H9 (cell line): ENCODE measurements at regions not wholly inside any gene's neighbourhood (a gene's known extent, or its start where the extent isn't known, plus 50 kb on each side); places are given as distances from the start of the nearest gene placed in this dataset.

Source experiments
- DNase-seq: peaks from one replicate; pipeline ENCODE4 v3.0.0-alpha.2; 2017
- H2AFZ ChIP-seq: one replicate; pipeline ENCODE4 v1.6.1; 2013; ENCODE audit warnings: mild to moderate bottlenecking, low read length, control low read depth, moderate library complexity
- H2AK5ac ChIP-seq: 2 replicates; pipeline ENCODE4 v1.6.1; 2013; ENCODE audit warnings: low read length, control low read depth, mixed read lengths; ENCODE audit not compliant: insufficient read length
- H2BK120ac ChIP-seq: one replicate; pipeline ENCODE4 v1.6.1; 2013; ENCODE audit warnings: low read depth, mild to moderate bottlenecking, low read length, control low read depth, inconsistent platforms; ENCODE audit not compliant: poor library complexity, severe bottlenecking
- H2BK12ac ChIP-seq: 2 replicates; pipeline ENCODE4 v1.6.1; 2013; ENCODE audit warnings: low read length, control low read depth, mixed read lengths, low read depth; ENCODE audit not compliant: insufficient read length
- H2BK15ac ChIP-seq: 2 replicates; pipeline ENCODE4 v1.6.1; 2013; ENCODE audit warnings: low read depth, low read length, control low read depth
- H2BK20ac ChIP-seq: one replicate; pipeline ENCODE4 v1.6.1; 2013; ENCODE audit warnings: low read depth, mild to moderate bottlenecking, low read length, control low read depth, inconsistent platforms; ENCODE audit not compliant: poor library complexity, severe bottlenecking
- H2BK5ac ChIP-seq: 2 replicates; pipeline ENCODE4 v1.6.1; 2013; ENCODE audit warnings: low read length, control low read depth, mixed read lengths; ENCODE audit not compliant: insufficient read length
- H3K14ac ChIP-seq: 2 replicates; pipeline ENCODE4 v1.6.1; 2013; ENCODE audit warnings: low read length, control low read depth; ENCODE audit not compliant: insufficient read depth
- H3K18ac ChIP-seq: 2 replicates; pipeline ENCODE4 v1.6.1; 2013; ENCODE audit warnings: low read depth, mild to moderate bottlenecking, mixed read lengths, low read length, control low read depth; ENCODE audit not compliant: insufficient read length
- H3K23ac ChIP-seq: 2 replicates; pipeline ENCODE4 v1.6.1; 2013; ENCODE audit warnings: low read length, control low read depth, mixed read lengths, low read depth; ENCODE audit not compliant: insufficient read length
- H3K23me2 ChIP-seq: 2 replicates; pipeline ENCODE4 v1.6.1; 2013; ENCODE audit warnings: low read depth, mild to moderate bottlenecking, mixed read lengths, low read length, control low read depth; ENCODE audit not compliant: insufficient read length, poor library complexity, severe bottlenecking
- H3K27ac ChIP-seq: 2 replicates; pipeline ENCODE4 v1.5.1; 2013; ENCODE audit warnings: low read length, control low read depth, mixed read lengths, low read depth; ENCODE audit not compliant: insufficient read length
- H3K27me3 ChIP-seq: 2 replicates; pipeline ENCODE4 v1.6.1; 2013; ENCODE audit warnings: low read length, control low read depth, inconsistent platforms; ENCODE audit not compliant: insufficient read depth
- H3K4ac ChIP-seq: 2 replicates; pipeline ENCODE4 v1.6.1; 2013; ENCODE audit warnings: low read depth, mild to moderate bottlenecking, control low read depth, inconsistent platforms, low read length, moderate library complexity
- H3K4me1 ChIP-seq: 2 replicates; pipeline ENCODE4 v1.6.1; 2013; ENCODE audit warnings: low read length, control low read depth, inconsistent platforms; ENCODE audit not compliant: insufficient read depth
- H3K4me2 ChIP-seq: 2 replicates; pipeline ENCODE4 v1.6.1; 2013; ENCODE audit warnings: low read length, control low read depth, mixed read lengths; ENCODE audit not compliant: insufficient read length, insufficient read depth
- H3K56ac ChIP-seq: 2 replicates; pipeline ENCODE4 v1.6.1; 2013; ENCODE audit warnings: low read depth, mild to moderate bottlenecking, mixed read lengths, low read length, control low read depth; ENCODE audit not compliant: insufficient read length
- H3K79me1 ChIP-seq: 2 replicates; pipeline ENCODE4 v1.6.1; 2013; ENCODE audit warnings: low read depth, mild to moderate bottlenecking, moderate library complexity, low read length, control low read depth, inconsistent platforms; ENCODE audit not compliant: insufficient read depth, poor library complexity, severe bottlenecking
- H3K79me2 ChIP-seq: 2 replicates; pipeline ENCODE4 v1.6.1; 2013; ENCODE audit warnings: low read length, control low read depth, inconsistent platforms; ENCODE audit not compliant: insufficient read depth
- H3K9ac ChIP-seq: 2 replicates; pipeline ENCODE4 v1.6.1; 2013; ENCODE audit warnings: low read length, control low read depth, mixed read lengths; ENCODE audit not compliant: insufficient read length; ENCODE audit errors: extremely low read depth
- H3K9me3 ChIP-seq: one replicate; pipeline ENCODE4 v1.6.1; 2013; ENCODE audit warnings: low read depth, low read length, inconsistent platforms; ENCODE audit not compliant: control insufficient read depth
- H3T11ph ChIP-seq: one replicate; pipeline ENCODE4 v1.6.1; 2013; ENCODE audit warnings: mild to moderate bottlenecking, low read length, control low read depth, inconsistent platforms
- H4K20me1 ChIP-seq: one replicate; pipeline ENCODE4 v1.6.1; 2013; ENCODE audit not compliant: control insufficient read depth, insufficient read length, insufficient read depth
- H4K5ac ChIP-seq: 2 replicates; pipeline ENCODE4 v1.6.1; 2013; ENCODE audit warnings: low read depth, mild to moderate bottlenecking, mixed read lengths, low read length, control low read depth; ENCODE audit not compliant: insufficient read length
- H4K8ac ChIP-seq: replicated peaks from 2 replicates; pipeline ENCODE4 v1.6.1; 2013; ENCODE audit warnings: low read length, control low read depth, mixed read lengths, low read depth; ENCODE audit not compliant: insufficient read length
- H4K91ac ChIP-seq: 2 replicates; pipeline ENCODE4 v1.6.1; 2013; ENCODE audit warnings: low read depth, mild to moderate bottlenecking, moderate library complexity, mixed read lengths, low read length, control low read depth; ENCODE audit not compliant: insufficient read length
- H3K27ac Mint-ChIP-seq, 3 experiments: 2 replicates in 2 of 3; 3 replicates in 1 of 3; pipeline ENCODE4 v1.8.0; 2020 to 2021; ENCODE audit warnings: mixed read lengths in 3 of 3, mild to moderate bottlenecking in 1 of 3, moderate library complexity in 1 of 3
- H3K27me3 Mint-ChIP-seq: 2 replicates; pipeline ENCODE4 v1.8.0; 2021; ENCODE audit warnings: low read depth, mild to moderate bottlenecking, moderate library complexity, mixed read lengths
- H3K36me3 Mint-ChIP-seq, 3 experiments: 2 replicates in 2 of 3; 3 replicates in 1 of 3; pipeline ENCODE4 v1.8.0; 2020 to 2021; ENCODE audit warnings: low read depth in 3 of 3, mixed read lengths in 3 of 3; ENCODE audit not compliant: insufficient read depth in 1 of 3
- H3K4me1 Mint-ChIP-seq, 2 experiments: 2 replicates each; pipeline ENCODE4 v1.8.0; 2020; ENCODE audit warnings: mixed read lengths in 2 of 2
- H3K4me3 Mint-ChIP-seq, 2 experiments: 2 replicates in 1 of 2; 3 replicates in 1 of 2; pipeline ENCODE4 v1.8.0; 2020 to 2021; ENCODE audit warnings: mild to moderate bottlenecking in 2 of 2, mixed read lengths in 2 of 2, moderate library complexity in 1 of 2
- H3K9me3 Mint-ChIP-seq, 2 experiments: 2 replicates in 1 of 2; 3 replicates in 1 of 2; pipeline ENCODE4 v1.8.0; 2020; ENCODE audit warnings: mild to moderate bottlenecking in 2 of 2, mixed read lengths in 2 of 2, moderate library complexity in 1 of 2
- WGBS: extraction: QIAGEN DNeasy Blood & Tissue Kit; methylation state at CpG from one replicate; pipeline ENCODE4 v1.1.7; 2013; ENCODE audit warnings: missing lambda C conversion rate, low lambda C conversion rate, mixed read lengths; ENCODE audit not compliant: insufficient read length; ENCODE audit errors: extremely low coverage; 5-methylcytosine and 5-hydroxymethylcytosine counted together
- TF ChIP-seq, protein P1 (sequence below): fragments of 200-600 bp; sonication (generic); conservative IDR thresholded peaks from 3 replicates; pipeline ENCODE4 v1.8.0; 2021; ENCODE audit warnings: antibody characterized with exemption, mild to moderate bottlenecking

DNA sequence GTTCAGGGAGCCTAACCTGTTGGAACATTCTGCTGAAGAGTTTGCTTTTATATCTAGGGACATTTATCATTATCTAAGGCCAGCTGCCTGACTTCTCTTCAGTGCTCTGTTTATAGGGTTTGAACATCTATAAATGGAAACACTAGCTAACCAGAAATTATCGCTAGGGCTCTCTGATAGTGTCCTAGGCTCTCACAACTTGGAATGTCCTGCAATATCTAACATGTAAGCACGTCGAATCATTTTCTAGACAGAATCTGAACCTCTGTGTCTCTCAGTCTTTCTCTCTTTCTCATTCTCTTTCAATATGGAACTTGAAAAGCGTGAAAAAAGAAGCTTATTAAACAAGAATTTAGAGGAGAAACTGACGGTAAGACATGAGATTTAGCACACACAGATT is 92.5 kb upstream of the MLIP start:
- TF ChIP-seq, protein P1, sequence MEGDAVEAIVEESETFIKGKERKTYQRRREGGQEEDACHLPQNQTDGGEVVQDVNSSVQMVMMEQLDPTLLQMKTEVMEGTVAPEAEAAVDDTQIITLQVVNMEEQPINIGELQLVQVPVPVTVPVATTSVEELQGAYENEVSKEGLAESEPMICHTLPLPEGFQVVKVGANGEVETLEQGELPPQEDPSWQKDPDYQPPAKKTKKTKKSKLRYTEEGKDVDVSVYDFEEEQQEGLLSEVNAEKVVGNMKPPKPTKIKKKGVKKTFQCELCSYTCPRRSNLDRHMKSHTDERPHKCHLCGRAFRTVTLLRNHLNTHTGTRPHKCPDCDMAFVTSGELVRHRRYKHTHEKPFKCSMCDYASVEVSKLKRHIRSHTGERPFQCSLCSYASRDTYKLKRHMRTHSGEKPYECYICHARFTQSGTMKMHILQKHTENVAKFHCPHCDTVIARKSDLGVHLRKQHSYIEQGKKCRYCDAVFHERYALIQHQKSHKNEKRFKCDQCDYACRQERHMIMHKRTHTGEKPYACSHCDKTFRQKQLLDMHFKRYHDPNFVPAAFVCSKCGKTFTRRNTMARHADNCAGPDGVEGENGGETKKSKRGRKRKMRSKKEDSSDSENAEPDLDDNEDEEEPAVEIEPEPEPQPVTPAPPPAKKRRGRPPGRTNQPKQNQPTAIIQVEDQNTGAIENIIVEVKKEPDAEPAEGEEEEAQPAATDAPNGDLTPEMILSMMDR: no peak
- DNase-seq: no peak
- Histone ChIP-seq H2BK5ac (no peak overlapping the region), H3K4me1 (no peaks in the 10 kb centered on the region; the same call in 1 of the 2 replicates), H2AFZ (no peak overlapping the region), H3K4me2 (no peak overlapping the region), H3K79me2 (no peaks in the 10 kb centered on the region), H3K18ac (no peak overlapping the region), H2BK120ac (no peak overlapping the region), H4K20me1 (no peaks in the 10 kb centered on the region), H3K79me1 (no peaks in the 10 kb centered on the region), H3K9ac (no peak overlapping the region), H3K4ac (no peak overlapping the region), H4K5ac (no peak overlapping the region), H3K56ac (no peak overlapping the region), H2BK15ac (no peak overlapping the region), H3K23me2 (no peaks in the 10 kb centered on the region), H3T11ph (no peak overlapping the region), H4K8ac (no peak overlapping the region), H2BK20ac (no peak overlapping the region), H2AK5ac (no peak overlapping the region), H3K27ac (no peak overlapping the region), H3K27me3 (no peaks in the 10 kb centered on the region), H2BK12ac (no peak overlapping the region), H3K9me3 (no peaks in the 10 kb centered on the region), H4K91ac (no peak overlapping the region), H3K14ac (no peak overlapping the region), H3K23ac (no peak overlapping the region)
- Mint-ChIP-seq H3K36me3 (no peaks in the 10 kb centered on the region; a peak in 1 of 7 replicates), H3K27ac (no peak overlapping the region), H3K4me1 (no peaks in the 10 kb centered on the region), H3K4me3 (no peak overlapping the region), H3K27me3 (no peaks in the 10 kb centered on the region), H3K9me3 (no peaks in the 10 kb centered on the region)
- no CpG with 5 or more reads among the region's 5 CpGs for WGBS
